NCI-H69 (cell line): ENCODE measurements at regions not wholly inside any gene's neighbourhood (a gene's known extent, or its start where the extent isn't known, plus 50 kb on each side); places are given as distances from the start of the nearest gene placed in this dataset.
A peak's percentile ranks its signal among the peaks of the same experiment; 100 is the strongest.
"Not testable (repeated sequence)": the region's sequence is repeated elsewhere in the genome, so short reads cannot be mapped to it uniquely, and the experiment has no call there.

Source experiments
- DNase-seq: peaks from one replicate; lab custom pipeline; 2025; lab: John Stamatoyannopoulos, UW

GRCh38 chr10:32141018-32141807 is 85.0 kb upstream of the KIF5B start:
- DNase-seq = no peak

GRCh38 chr10:32140403-32140802 is 84.2 kb upstream of the KIF5B start:
- no peak for DNase-seq

GRCh38 chr10:32139223-32140073 is 83.2 kb upstream of the KIF5B start:
- DNase-seq = peak; percentile 51

- DNase-seq = not testable (repeated sequence)
Observed at GRCh38 chr10:32136927-32137326, 80.7 kb upstream of the KIF5B start.

- DNase-seq = not testable (repeated sequence)
Observed at GRCh38 chr10:32135796-32136195, 79.6 kb upstream of the KIF5B start.

- DNase-seq = peak; percentile 3
Observed at GRCh38 chr10:32132357-32132946, 76.2 kb upstream of the KIF5B start.

- DNase-seq = no peak
Observed at GRCh38 chr10:32131388-32131787, 75.2 kb upstream of the KIF5B start.

- no peak for DNase-seq
Observed at GRCh38 chr10:32130788-32131187, 74.6 kb upstream of the KIF5B start.

GRCh38 chr10:32125023-32125422 is 68.8 kb upstream of the KIF5B start:
- no peak for DNase-seq

GRCh38 chr10:32123021-32123420 is 66.8 kb upstream of the KIF5B start:
- no peak for DNase-seq

- DNase-seq = no peak
Observed at GRCh38 chr10:32121648-32122047, 65.4 kb upstream of the KIF5B start.

GRCh38 chr10:32120147-32120546 is 63.9 kb upstream of the KIF5B start:
- DNase-seq = no peak

GRCh38 chr10:32114508-32114907 is 58.3 kb upstream of the KIF5B start:
- DNase-seq = no peak

GRCh38 chr10:32112055-32112454 is 55.8 kb upstream of the KIF5B start:
- no peak for DNase-seq

- no peak for DNase-seq
Observed at GRCh38 chr10:32111585-32111984, 55.4 kb upstream of the KIF5B start.

GRCh38 chr10:32110790-32111189 is 54.6 kb upstream of the KIF5B start:
- DNase-seq = no peak

GRCh38 chr10:32109603-32110002 is 53.4 kb upstream of the KIF5B start:
- DNase-seq = no peak
